GM18858 (cell line): ENCODE measurements at regions not wholly inside any gene's neighbourhood (a gene's known extent, or its start where the extent isn't known, plus 50 kb on each side); places are given as distances from the start of the nearest gene placed in this dataset.
"Not testable (repeated sequence)": the region's sequence is repeated elsewhere in the genome, so short reads cannot be mapped to it uniquely, and the experiment has no call there.

Experiments
- ATAC-seq: cut with Tn5 transposase; IDR thresholded peaks from one replicate; pipeline ENCODE4 v1.9.1; 2021; ENCODE audit not compliant: unreplicated experiment

DNA sequence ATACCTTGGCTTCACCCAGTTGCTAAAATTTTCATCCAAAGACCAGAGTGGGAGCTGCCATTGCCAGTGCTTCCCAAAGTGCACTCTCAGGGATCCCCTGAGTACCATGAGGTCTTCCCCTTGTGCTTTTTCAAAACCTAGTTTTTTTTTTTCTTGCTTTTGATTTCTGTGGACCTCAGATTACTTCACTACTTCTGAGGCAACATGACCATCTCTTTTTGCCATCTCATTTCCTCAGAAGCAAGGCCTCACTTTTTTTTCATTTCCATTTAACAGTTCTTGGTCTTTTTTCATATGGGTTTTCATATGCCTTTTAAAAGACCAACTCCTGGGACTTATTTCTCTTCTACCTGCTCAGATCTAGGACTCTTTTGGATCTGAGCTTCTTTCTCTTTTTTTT lies 64.1 kb upstream of the MMS22L start:
- no peak for ATAC-seq

DNA sequence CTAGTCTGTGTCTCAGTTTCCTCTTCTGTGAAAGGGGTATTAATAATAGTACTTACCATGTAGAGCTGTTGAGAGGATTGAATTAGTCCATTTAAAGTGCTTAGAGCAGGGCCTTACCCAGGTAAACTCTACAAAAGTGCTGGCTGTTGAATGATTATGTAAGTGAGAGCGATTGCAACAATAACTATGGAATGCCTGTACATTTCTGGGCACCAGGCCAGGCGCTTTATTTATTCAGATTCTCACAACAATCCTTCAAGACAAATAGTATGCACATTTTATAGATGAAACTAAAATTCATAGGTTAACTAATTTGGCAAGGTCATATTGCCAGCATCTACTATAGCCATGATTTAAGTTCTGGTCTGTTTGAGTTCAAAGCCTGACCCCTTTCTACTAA lies 78.3 kb upstream of the MMS22L start:
- ATAC-seq = no peak

DNA sequence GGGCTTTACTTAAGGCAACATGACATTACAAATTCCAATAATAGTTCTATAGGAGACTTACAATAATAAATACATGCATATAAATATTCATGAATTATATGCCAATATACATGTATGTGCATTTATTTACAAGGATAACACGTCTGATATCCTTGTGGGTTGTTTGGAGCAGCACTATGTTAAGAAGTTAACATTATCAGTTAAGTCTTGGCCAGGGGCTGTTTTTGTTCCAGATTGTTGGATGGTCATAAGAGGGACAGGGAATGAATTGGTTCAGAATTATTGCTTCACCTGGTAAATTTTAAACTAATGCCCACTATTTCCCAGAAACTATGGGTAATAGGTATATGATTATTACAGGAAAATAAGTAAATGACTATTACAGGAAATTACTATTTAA lies 81.3 kb upstream of the MMS22L start:
- no peak for ATAC-seq

DNA sequence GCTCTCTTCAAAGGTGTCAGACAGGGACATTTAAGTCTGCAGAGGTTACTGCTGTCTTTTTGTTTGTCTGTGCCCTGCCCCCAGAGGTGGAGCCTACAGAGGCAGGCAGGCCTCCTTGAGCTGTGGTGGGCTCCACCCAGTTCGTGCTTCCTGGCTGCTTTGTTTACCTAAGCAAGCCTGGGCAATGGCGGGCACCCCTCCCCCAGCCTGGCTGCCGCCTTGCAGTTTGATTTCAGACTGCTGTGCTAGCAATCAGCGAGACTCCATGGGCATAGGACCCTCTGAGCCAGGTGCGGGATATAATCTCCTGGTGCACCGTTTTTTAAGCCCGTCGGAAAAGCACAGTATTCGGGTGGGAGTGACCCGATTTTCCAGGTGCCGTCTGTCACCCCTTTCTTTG lies 99.1 kb upstream of the MMS22L start:
- not testable (repeated sequence) for ATAC-seq

DNA sequence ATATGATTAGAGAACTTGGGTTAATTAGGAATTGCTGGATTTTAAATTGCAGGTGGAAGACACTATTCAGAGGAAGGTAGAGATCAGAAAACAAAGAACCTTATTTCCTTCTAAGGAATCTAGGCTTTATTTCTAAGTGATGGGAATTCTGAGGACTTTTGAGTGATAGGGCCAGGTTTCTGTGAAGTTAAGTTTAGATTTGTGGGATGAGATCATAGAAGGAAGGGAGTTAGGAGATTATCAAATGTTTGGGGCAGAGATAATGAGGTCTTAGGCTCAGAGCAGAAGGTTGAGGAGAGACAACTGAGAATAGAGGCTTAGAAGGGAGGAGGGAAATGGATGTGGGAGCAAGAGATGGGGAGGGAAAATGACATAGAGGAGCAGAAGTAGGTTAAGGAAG lies 109.7 kb upstream of the MMS22L start:
- ATAC-seq = no peak

DNA sequence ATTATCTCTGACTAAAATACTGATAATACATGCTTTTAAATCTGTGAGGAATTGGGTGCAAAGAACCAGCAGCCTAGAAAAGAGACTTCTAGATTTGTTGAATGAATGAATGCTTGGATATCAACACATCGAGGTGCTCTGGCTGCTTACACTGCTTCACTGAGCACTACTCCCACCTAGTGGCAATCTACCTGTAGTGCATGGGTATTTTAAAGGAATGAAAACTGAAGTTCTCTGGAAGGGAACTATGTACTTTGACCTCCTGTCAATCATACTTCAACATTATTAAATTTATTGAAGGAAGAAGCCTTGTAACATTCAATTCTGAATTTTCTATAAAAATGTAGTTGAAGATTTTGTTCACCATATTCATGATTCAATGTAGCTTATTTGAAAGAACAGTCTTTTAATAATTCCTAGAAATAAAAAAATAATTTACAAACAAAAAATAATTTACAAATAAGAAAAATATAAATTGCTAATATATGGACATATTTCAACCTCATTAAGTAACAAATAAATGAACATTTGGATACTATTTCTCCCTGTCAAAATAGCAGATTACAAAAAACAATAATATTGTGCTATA lies 111.2 kb upstream of the MMS22L start:
- peak; percentile 95 for ATAC-seq

DNA sequence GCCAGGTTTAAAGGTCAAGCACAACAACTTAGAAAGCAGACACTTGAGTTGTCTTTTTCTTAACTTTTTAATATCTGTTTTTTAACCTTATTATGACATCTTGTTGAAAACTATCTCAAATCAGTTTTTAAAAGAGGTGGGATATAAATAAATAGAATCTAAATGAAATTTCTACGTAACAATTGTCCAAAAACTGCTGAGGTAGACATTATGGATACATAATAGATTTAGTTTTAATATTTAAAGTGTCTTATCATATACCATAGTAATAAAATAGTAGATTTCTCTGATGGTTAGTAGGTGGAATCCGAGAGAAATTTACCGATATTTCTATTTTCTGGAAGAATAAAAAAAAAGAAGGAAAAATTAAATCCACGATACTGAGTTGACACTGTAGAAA lies 113.9 kb upstream of the MMS22L start:
- no peak for ATAC-seq

DNA sequence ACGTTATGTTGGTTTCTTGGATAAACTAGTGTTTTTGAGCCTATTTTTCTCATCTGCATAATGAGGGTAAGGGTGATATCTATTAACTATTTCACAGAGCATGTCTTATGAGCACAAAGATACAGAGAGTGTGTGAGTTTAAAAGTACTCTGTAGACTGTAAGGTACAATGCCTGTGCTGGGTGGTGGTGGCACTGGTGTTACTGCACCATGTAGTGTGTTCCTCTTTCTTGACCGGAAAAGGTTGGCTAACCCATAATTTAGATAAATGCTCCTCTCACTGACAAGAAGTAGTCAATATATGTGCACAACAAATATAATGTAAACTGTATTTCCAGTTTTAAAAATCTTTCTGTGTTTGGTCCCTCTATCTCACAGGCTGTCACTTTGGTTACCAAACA lies 116.2 kb upstream of the MMS22L start:
- no peak for ATAC-seq

DNA sequence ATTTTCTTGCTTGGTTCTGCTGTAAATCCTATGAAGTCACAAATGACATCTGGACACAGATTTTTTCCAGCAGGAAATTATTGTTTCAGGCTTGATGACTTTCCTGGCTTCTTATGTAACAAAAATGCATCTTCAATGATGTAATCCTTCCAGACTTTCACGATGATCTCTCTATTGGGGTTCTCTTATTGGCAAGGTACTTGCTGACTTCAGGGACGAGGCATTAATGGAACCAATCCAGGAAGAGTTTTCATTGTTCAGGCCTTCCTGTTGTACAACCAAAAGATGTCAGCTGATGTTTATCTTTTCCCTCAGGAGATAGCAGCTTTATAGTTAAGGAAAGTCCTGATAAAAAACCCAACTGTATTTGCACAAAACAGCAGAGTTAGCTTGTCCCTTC lies 118.5 kb upstream of the MMS22L start:
- ATAC-seq = no peak

DNA sequence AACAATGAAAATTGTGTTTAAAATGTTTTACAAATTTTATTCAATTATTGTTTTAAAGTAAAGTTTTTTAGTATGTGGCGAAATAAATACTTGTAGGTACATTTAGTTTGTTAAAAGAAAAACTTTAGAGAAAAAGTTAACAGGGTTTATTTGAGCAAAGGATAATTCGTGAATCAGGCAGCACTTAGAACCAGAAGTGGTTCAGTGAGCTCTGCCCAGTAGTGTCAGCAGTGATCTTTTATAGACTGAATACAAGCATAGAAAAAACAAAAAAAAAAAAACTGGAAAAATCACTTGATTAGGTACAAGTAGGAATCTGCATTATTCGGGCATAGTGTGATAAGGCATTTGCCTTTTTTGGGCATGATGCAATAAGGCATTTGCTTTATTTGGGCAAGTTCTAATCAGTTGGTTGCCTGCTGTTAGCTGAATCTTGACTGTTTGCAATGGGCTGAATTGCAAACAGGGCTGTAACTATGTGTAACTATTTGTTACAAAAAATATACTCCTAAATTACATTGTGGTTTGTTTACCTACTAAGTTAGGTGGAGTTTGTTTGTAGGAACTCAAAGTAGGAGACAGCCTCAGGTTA lies 122.9 kb upstream of the MMS22L start:
- no peak for ATAC-seq

DNA sequence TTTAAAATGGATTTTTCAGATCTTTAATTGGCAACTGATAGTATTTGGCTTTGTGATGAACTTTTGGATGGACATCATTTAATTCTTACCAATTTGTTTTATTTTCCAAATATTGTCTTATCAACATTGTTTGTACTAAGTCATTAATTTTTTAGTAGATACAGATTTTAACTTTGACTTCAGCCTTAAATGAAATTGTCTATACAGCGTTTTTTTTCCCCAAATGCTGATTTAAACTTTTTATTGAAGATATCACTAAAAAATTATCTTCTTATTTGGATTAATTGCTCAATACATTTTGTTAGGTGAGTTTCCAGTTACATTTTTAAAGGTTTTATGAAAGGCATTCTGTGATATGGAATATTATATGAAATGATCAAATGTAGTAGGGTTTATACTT lies 123.6 kb upstream of the MMS22L start:
- ATAC-seq = no peak

DNA sequence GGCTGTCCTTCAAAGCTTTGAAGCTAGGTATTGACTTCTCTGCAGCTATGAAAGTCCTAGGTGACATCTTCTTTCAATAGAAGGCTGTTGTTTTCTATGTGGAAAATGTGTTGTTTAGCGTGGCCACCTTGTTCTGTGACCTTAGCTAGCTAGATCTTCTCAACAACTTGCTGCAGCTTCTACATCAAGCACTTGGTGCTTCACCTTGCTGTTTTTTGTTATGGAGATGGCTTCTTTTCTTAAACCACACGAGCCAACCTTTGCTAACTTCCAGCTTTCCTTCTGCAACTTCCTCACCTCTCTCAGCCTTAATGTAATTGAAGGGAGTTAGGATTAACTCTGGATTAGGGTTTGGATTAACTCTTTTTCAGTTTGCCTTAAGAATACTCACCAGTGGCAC lies 128.6 kb upstream of the MMS22L start:
- ATAC-seq = no peak

DNA sequence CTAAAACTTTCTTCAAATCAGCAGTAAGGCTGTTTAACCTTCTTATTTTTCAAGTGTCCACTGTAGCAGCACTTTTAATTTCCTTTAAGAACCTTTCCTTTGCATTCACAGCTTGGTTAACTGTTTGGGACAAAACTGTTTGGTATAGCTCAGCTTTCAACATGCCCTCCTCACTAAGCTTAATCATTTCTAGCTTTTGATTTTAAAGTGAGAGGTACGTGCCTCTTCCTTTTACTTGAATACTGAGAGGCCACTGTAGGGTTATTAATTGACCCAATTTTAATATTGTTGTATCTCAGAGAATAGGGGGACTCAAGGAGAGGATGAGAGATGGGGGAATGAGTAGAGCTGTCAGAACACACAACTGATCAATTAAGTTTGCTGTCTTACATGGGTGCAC lies 129.5 kb upstream of the MMS22L start:
- no peak for ATAC-seq

DNA sequence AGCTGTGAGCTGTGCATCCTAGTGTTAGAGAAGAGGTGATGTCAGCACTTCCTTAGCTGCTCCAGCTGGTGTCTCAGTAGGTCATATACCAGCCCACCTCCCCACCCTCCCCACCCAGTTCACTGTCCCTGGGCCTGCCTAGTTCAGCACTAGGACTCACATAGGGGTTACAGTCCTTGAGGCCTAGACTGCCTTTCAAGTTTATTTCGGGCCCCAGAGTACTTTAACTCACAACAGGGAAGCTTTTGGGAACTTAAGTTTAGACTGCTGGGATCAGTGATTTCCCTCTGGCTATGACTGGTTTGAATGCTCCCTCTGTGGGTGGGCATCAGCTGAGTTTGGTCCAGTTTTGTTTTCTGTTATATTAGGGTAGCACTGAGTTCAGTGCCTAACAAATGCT lies 139.2 kb upstream of the MMS22L start:
- no peak for ATAC-seq

DNA sequence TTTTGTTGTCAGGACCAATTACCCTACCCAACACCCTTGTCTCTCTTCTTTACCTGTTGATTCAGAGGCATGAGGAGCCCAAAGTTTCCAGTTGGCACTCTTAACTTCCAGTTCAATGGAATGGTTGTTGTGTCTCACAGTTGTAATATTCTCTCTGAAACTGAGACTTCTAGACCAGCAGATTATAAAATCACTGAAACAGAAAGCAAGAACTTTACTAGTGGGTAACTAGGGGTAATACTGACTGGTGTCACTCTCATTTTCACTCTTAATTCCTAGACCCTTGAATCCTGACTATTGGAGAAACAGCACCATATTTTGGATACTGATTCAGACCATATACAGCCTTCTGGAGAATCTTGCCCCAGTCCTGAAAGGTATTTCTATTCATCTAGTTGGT lies 140.2 kb upstream of the MMS22L start:
- peak; percentile 59 for ATAC-seq

DNA sequence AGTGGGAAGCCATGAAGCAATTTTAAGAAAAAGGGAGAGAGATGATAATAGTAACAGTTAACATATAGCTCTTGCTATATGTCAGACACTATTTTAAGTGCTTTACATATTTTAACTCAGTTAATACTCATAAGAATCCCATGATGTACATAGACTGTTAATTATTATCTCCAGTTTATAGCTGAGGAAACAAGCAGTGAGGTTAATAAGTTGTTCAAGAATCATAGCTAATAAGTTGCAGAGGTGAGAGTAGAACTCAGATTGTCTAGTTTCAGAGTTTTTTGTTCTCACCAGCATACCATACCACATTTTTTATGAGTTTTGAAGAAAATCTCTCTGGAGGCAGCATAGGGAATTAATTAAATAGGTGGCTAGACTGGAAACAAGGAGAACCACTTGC lies 144.6 kb upstream of the MMS22L start:
- peak; percentile 59 for ATAC-seq

DNA sequence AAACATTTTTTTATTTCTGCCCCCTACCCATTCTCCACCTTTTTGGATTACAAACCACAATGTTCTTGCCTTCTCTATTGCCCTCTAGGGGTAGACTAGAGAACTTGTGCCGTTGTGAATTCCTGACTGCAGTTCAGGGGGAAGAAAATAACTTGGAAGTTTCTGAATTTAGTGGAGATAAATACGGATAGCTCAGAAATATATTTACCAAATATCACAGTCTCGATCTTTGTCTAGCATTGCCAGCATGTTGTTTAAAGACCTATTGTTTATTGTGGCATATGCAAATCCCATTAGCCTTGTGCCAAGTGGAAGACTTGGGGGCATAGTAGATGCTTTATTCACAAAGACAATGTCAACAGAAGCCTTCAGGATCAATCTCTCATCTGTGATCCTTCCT lies 154.1 kb upstream of the MMS22L start:
- peak; percentile 50 for ATAC-seq

DNA sequence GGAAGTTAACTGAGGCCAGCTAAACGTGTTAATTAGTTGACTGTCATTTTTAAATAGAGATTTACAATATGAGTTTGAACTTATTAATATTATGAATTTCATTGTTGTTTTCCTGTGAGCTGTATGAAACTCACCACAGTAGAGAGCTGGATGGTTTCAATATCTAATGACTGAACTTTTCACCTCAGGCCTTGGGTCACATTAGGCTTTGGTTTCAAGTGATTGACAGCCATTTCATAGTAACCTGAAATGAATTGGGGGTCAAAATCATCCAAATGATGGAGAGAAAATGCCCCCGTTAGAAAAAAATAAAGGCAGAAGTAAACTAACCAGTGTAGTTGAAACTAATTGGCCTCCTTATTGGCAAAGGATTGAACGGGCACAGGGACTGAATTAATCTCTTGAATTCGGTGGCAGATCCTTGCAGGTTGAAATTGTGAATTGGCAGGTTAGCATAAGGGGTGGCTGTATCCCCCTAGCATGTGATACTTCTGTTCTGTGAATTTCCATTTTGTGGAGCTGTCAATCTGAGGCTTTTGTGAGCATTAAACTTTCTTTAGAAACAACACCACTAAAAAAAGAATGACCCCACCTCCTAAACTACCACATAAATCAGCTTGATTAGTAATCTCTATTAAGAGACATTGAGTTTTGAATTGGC lies 155.1 kb upstream of the MMS22L start:
- no peak for ATAC-seq

DNA sequence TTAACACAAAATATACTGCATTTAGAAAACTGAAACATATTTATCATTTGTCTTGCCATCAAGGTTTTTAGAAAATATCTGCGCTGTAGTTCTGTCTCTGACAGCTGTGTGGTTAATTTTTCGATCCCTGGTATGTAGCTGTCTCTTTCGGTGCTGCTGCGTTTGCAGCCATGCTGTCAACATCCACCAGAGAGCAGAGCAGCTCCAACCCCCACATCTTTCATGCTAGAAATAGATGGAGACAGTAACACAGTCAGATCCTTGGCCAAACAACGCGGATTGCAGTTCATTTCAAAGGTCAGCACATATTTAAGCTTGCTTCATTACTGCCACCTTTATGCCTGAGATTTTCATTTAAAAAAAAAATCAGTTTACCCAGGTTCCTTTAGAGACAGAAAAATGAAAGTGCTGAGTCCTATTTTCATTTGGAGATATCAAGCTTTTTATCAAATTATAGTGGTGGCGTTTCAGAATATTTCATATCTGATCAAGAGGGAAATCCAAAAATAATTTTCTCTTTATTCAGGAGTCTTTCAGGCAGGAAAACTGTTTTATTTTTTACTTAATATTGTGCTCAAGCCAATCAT lies 157.7 kb upstream of the MMS22L start:
- ATAC-seq = no peak

DNA sequence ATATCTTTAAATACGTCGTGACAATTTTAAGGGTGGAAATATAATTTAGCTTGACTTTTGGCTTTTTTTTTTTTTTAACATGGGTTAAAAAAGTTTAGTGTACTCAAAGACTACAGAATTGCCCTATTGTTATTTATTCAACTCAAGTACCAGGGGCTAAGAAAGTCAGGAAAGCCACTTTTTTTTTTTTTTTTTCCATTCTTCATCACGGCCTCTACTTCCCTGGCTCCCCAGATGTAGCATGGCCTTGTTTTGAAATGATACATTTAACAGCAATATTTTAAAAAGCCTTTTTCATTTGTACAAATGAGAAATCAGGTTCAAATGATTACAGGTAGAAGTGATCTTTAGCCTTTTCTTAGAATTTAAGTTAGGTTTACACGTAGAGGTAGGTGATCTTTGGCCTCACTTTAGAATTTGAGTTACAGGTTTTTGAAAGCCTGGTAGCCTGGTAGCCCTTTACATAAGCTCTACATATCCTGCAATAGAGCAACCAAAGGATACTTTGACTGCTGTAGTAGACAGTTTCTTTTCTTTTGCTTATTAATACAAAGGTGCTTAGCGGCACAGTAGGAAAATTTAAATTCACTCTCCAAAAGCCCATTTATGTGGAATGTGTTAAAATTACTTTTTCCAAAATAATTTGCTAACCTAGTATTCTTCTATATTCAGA lies 160.5 kb upstream of the MMS22L start:
- ATAC-seq = no peak

DNA sequence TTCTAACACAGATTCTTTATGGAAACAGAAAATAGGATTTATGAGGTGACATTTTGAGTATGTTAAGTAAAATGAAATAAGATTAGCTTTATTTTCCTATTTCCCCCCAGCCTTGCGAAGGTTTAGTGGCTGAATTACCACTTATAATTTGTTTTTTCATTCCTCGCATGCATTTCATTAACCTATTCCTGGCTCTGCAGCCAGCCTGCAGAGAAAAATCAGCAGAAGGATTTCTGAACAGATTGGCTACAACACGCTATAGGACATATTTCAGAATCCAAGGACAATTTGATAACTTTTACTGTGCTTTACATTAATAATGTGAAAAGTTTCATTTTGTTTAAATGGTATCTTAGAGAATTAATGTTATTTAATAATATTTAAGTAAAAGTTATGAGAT lies 162.4 kb upstream of the MMS22L start:
- no peak for ATAC-seq

DNA sequence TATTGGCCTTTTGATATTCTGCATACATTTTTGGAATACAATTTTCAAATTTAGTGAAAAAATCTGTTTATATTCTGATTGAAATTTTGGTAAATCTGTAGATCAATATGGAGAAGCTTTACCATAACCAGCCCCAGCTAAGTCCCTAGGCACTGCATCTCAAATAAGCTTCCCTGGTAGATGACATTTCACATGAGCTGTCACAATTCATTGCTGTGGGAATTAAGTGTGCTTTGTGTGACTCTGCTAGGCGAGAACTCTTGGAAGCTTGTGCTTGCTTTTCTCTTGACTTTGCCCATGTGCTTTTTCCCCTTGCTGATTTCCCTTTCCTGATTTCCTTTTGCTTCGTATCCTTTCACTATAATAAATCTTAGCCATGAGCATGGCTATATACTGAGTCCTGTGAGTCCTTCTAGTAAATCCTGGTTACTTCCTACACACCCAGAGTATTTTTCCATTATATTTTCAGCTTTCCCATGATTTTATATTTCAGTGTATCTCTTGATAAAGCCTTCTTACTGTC lies 166.5 kb upstream of the MMS22L start:
- no peak for ATAC-seq
